Medulla oblongata (tissue), 1 donor: ENCODE measurements at regions not wholly inside any gene's neighbourhood (a gene's known extent, or its start where the extent isn't known, plus 50 kb on each side); places are given as distances from the start of the nearest gene placed in this dataset.
"Not testable (repeated sequence)": the region's sequence is repeated elsewhere in the genome, so short reads cannot be mapped to it uniquely, and the experiment has no call there.

Source experiments
- DNase-seq: peaks from one replicate; pipeline ENCODE4 v3.0.0-alpha.2; 2015; ENCODE audit errors: extremely low spot score

- no peak for DNase-seq
These were observed 1403.0 kb upstream of the C9orf72 start for GRCh38 chr9:28976250-28976649.

GRCh38 chr9:28976684-28977083 is 1403.4 kb upstream of the C9orf72 start:
- DNase-seq, result no peak

- DNase-seq, result no peak
These were observed 1407.8 kb upstream of the C9orf72 start for GRCh38 chr9:28981129-28981528.

- DNase-seq, result no peak
These were observed 1408.4 kb upstream of the C9orf72 start for GRCh38 chr9:28981711-28982110.

- DNase-seq, result no peak
These were observed 1410.7 kb upstream of the C9orf72 start for GRCh38 chr9:28984016-28984415.

GRCh38 chr9:28990009-28990408 is 1416.7 kb upstream of the C9orf72 start:
- not testable (repeated sequence) for DNase-seq

GRCh38 chr9:28999057-28999456 is 1425.8 kb upstream of the C9orf72 start:
- DNase-seq, result no peak

GRCh38 chr9:28999806-29000205 is 1426.5 kb upstream of the C9orf72 start:
- DNase-seq, result no peak

GRCh38 chr9:29001006-29001405 is 1427.7 kb upstream of the C9orf72 start:
- no peak for DNase-seq

GRCh38 chr9:29004988-29005387 is 1431.7 kb upstream of the C9orf72 start:
- DNase-seq, result no peak

- DNase-seq, result no peak
These were observed 1433.3 kb upstream of the C9orf72 start for GRCh38 chr9:29006628-29007027.

- no peak for DNase-seq
These were observed 1439.6 kb upstream of the C9orf72 start for GRCh38 chr9:29012911-29013310.

- no peak for DNase-seq
These were observed 1448.4 kb upstream of the C9orf72 start for GRCh38 chr9:29021632-29022031.

- no peak for DNase-seq
These were observed 1465.1 kb upstream of the C9orf72 start for GRCh38 chr9:29038332-29038731.

- no peak for DNase-seq
These were observed 1466.0 kb upstream of the C9orf72 start for GRCh38 chr9:29039258-29039657.

- DNase-seq, result no peak
These were observed 1469.8 kb upstream of the C9orf72 start for GRCh38 chr9:29043072-29043471.

GRCh38 chr9:29044959-29045358 is 1471.7 kb upstream of the C9orf72 start:
- DNase-seq, result no peak

GRCh38 chr9:29060041-29060440 is 1486.8 kb upstream of the C9orf72 start:
- DNase-seq, result no peak

GRCh38 chr9:29062446-29062845 is 1489.2 kb upstream of the C9orf72 start:
- DNase-seq, result no peak

- no peak for DNase-seq
These were observed 1489.8 kb upstream of the C9orf72 start for GRCh38 chr9:29063031-29063430.

GRCh38 chr9:29066141-29066640 is 1492.9 kb upstream of the C9orf72 start:
- no peak for DNase-seq

- DNase-seq, result no peak
These were observed 1495.2 kb upstream of the C9orf72 start for GRCh38 chr9:29068461-29068860.

GRCh38 chr9:29069376-29069775 is 1496.1 kb upstream of the C9orf72 start:
- no peak for DNase-seq

GRCh38 chr9:29078063-29078666 is 1504.9 kb upstream of the C9orf72 start:
- no peak for DNase-seq
